ENCODE measurements at regions not wholly inside any gene's neighbourhood (a gene's known extent, or its start where the extent isn't known, plus 50 kb on each side); places are given as distances from the start of the nearest gene placed in this dataset.

DNA sequence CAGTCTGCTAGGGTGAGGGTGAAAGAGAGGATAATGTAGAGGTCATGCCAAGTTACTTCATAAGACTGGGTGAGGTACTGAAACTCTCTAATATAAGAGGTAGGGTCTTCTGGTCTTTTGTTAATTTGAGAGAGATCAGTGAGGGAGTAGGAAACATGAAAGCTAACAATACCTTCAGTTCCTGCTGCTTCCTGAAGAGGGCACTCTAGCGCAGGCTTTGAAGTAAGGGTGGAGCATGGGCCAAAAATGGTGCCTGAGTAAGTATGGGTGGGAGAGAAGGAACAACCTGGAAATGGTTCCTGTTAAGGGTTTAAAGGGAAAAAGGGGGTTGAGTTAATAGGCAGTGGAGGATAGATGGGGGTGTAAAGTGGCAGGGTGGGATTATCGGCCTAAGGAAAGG lies 2449.5 kb downstream of the TP53TG3F start:
- TF ChIP-seq, protein P1, sequence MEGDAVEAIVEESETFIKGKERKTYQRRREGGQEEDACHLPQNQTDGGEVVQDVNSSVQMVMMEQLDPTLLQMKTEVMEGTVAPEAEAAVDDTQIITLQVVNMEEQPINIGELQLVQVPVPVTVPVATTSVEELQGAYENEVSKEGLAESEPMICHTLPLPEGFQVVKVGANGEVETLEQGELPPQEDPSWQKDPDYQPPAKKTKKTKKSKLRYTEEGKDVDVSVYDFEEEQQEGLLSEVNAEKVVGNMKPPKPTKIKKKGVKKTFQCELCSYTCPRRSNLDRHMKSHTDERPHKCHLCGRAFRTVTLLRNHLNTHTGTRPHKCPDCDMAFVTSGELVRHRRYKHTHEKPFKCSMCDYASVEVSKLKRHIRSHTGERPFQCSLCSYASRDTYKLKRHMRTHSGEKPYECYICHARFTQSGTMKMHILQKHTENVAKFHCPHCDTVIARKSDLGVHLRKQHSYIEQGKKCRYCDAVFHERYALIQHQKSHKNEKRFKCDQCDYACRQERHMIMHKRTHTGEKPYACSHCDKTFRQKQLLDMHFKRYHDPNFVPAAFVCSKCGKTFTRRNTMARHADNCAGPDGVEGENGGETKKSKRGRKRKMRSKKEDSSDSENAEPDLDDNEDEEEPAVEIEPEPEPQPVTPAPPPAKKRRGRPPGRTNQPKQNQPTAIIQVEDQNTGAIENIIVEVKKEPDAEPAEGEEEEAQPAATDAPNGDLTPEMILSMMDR (optimal IDR thresholded peaks at IDR 0.05 in 1 of 3, IDR thresholded peaks at IDR 0.05 in 1 of 3, conservative IDR thresholded peaks at IDR 0.05 in 1 of 3; ENCODE audit: extremely low read depth in 1 of 3, insufficient read depth in 2 of 3, low read length in 3 of 3) = peak; percentile 34 to 60 (median 41)
- no peak for TF ChIP-seq EZH2 (IDR thresholded peaks at IDR 0.05; ENCODE audit: low read length)

Measured in keratinocyte (primary cell).